Activated naive CD8-positive, alpha-beta T cell treated with anti-CD3 and anti-CD28 coated beads for 36 hours (primary cell): ENCODE measurements at regions not wholly inside any gene's neighbourhood (a gene's known extent, or its start where the extent isn't known, plus 50 kb on each side); places are given as distances from the start of the nearest gene placed in this dataset.
A peak's percentile ranks its signal among the peaks of the same experiment; 100 is the strongest.

Source experiments
- DNase-seq: peaks from one replicate; pipeline ENCODE4 v3.0.0; 2021
- H3K27ac Mint-ChIP-seq: one replicate; pipeline ENCODE4 v1.8.0; 2022; ENCODE audit warnings: mild to moderate bottlenecking, moderate library complexity, mixed read lengths
- H3K27me3 Mint-ChIP-seq: one replicate; pipeline ENCODE4 v1.8.0; 2022; ENCODE audit warnings: mild to moderate bottlenecking, mixed read lengths
- H3K36me3 Mint-ChIP-seq: one replicate; pipeline ENCODE4 v1.8.0; 2021; ENCODE audit warnings: mild to moderate bottlenecking, mixed read lengths
- H3K4me1 Mint-ChIP-seq: one replicate; pipeline ENCODE4 v1.8.0; 2021; ENCODE audit warnings: mixed read lengths
- H3K4me3 Mint-ChIP-seq: one replicate; pipeline ENCODE4 v1.8.0; 2022; ENCODE audit warnings: mild to moderate bottlenecking, moderate library complexity, mixed read lengths
- H3K9me3 Mint-ChIP-seq: one replicate; pipeline ENCODE4 v1.8.0; 2022; ENCODE audit warnings: mixed read lengths

DNA sequence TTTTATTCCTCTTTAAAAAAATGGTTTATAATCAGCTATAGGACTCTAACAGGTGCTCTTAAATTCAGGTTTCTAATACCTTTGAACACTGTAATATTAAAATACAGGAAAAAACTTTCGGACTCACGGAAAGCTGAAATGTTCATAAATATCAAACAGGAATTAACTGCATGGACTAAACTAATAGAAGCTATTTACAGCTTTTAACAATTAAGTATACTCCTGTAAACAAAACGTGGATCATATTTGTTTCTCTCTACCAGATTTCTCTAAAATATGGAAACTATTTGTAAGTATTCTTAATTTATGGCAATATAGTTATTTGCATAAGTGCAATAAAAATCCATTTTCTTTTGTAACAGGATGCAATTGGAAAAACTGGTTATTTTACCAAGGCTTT is 108.9 kb upstream of the RESF1 start:
- Mint-ChIP-seq H3K4me1 (no peaks in the 10 kb centered on the region), H3K27me3 (no peaks in the 10 kb centered on the region), H3K27ac (no peak overlapping the region), H3K36me3 (peaks cover 8% of the 10 kb centered on the region), H3K4me3 (no peak overlapping the region), H3K9me3 (peaks cover 22% of the 10 kb centered on the region)
- DNase-seq = no peak

DNA sequence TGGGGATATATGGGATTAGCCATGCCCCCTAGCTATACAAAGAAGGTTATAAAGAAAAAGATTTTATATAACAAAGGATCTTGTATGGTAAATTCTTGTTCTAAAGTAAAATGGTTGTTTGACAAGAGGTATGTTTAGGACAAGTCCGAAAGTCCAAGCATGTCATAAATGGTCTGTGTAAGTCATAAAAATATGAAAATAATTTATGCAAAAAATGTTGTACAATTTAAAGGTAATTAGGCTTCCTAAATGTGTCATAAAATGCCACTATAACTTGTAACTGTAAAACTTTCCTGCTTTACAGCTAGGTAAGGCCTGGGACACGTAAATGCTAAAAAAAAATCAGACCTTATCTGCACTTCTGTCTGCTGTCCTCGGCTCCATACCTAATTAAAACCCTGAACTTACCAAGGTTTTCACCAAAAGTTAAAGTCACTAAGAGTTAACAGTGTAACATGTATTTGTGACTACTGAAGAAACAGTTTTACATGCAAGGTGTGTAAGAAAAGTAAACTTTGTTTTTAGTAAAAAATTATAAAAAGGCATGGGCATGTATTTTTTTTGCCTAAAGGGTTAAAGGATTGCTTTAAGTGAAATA is 110.0 kb upstream of the RESF1 start:
- DNase-seq = no peak
- Mint-ChIP-seq H3K27me3 (no peaks in the 10 kb centered on the region), H3K36me3 (peaks cover 8% of the 10 kb centered on the region), H3K4me3 (no peak overlapping the region), H3K4me1 (no peaks in the 10 kb centered on the region), H3K9me3 (peaks cover 18% of the 10 kb centered on the region), H3K27ac (no peak overlapping the region)

DNA sequence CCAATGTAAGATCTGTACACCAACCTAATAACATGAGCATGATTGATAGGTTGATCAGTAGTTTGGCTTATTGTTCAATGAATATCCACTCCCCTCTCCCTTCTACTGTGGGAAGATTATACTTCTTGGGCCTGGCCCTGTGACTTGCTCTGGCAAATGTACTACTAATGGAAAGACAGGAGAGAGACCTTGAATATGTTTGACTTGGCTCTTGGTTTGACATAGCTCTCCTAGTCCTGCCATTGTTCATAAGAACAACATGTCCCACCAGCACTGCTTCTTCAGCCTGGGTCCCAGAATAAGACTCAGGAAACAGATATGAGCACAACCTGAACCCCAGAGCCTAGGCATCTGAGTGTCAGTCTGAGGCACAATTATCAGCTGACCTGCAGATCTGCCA is 112.8 kb upstream of the RESF1 start:
- no peak overlapping the region for H3K27ac Mint-ChIP-seq
- DNase-seq = no peak
- H3K4me3 Mint-ChIP-seq = no peak overlapping the region
- no peaks in the 10 kb centered on the region for H3K4me1 Mint-ChIP-seq
- peaks cover 8% of the 10 kb centered on the region for H3K36me3 Mint-ChIP-seq
- H3K27me3 Mint-ChIP-seq = no peaks in the 10 kb centered on the region
- peaks cover 18% of the 10 kb centered on the region for H3K9me3 Mint-ChIP-seq

DNA sequence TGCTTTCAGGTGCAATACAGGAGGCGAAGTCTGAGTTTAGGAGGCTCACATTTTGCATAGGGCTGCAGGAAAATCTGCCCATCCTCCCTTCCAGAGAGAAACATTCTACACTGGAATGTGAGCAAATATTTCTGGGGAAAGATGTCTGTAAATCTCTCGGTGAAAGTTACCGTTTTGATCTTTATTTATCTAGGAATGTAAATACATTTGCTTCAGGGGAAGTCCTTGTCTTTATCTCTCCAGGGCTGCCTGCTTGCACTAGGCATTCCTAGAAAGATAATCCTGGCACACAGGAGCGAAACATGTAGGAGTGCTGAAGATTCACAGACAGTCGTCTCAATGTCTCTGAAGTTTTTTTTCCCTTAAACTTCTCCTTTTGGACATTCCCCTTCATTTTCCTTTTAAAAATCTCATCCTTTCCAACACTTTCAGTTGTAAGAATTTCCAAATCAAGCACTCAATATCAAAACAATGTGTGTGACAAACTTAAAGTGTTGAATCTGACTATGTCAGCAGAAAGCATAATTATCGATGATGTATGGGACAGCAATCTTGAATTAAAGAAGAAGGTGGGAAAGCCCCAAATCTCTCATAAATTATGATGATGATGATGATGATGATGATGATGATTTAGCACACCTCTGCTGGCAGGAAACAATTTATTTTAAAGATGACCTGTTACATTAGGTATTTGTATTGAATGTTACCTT is 113.4 kb upstream of the RESF1 start:
- no peak for DNase-seq
- Mint-ChIP-seq H3K27ac (no peak overlapping the region), H3K4me3 (no peak overlapping the region), H3K9me3 (peaks cover 17% of the 10 kb centered on the region), H3K4me1 (no peaks in the 10 kb centered on the region), H3K27me3 (no peaks in the 10 kb centered on the region), H3K36me3 (peaks cover 10% of the 10 kb centered on the region)

DNA sequence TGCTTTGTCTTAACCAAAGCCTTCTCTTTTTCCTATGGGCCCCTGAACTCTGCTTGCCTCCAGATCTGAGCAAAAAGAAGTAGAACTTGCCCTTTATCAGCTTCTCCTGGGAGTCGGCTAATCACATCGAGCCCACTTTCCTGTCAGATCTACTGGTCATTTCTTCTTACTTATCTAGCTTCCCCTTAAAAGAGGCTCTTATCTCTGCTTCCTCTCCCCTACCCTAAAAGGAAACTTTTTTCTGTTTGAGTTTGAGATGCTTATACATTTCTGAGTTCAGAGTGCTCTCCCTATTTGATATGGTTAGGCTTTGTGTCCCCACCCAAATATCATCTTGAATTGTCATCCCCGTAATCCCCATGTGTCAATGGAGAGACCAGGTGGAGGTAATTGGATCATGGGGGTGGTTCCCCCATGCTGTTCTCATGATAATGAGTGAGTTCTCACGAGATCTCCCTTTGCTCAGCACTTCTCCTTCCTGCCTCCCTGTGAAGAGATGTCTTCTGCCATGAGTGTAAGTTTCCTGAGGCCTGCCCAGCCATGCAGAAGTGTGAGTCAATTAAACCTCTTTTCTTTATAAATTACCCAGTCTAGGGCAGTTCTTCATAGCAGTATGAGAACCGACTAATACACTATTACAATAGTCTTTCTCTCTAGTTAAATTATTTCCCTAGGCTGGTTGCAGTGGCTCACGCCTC is 114.7 kb upstream of the AMN1 start:
- Mint-ChIP-seq H3K9me3 (peaks cover 18% of the 10 kb centered on the region), H3K27ac (no peak overlapping the region), H3K27me3 (no peaks in the 10 kb centered on the region), H3K4me3 (no peak overlapping the region), H3K36me3 (peaks cover 11% of the 10 kb centered on the region), H3K4me1 (no peaks in the 10 kb centered on the region)
- DNase-seq = no peak

DNA sequence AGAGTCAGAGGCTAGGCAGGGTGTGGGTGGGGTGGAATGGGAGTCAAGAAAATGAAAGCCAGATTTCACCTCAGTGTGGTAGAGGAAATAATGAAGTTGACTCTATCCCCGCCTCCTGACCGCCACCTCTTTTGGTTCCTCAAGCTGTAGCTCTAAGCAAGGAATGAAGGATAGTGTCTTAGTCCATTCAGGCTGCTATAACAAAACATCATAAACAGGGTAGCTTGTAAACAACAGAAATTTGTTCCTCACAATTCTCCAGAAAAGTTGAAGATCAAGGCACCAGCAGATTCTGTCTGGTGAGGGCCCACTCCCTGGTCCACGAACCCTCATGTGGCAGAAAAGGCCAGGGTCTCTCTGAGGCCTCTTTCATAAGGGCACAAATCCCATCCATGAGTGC is 109.1 kb upstream of the AMN1 start:
- no peak overlapping the region for H3K27ac Mint-ChIP-seq
- no peaks in the 10 kb centered on the region for H3K27me3 Mint-ChIP-seq
- no peak for DNase-seq
- no peak overlapping the region for H3K4me3 Mint-ChIP-seq
- H3K4me1 Mint-ChIP-seq = peaks cover 21% of the 10 kb centered on the region
- H3K9me3 Mint-ChIP-seq = peaks cover 16% of the 10 kb centered on the region
- H3K36me3 Mint-ChIP-seq = peaks cover 24% of the 10 kb centered on the region

DNA sequence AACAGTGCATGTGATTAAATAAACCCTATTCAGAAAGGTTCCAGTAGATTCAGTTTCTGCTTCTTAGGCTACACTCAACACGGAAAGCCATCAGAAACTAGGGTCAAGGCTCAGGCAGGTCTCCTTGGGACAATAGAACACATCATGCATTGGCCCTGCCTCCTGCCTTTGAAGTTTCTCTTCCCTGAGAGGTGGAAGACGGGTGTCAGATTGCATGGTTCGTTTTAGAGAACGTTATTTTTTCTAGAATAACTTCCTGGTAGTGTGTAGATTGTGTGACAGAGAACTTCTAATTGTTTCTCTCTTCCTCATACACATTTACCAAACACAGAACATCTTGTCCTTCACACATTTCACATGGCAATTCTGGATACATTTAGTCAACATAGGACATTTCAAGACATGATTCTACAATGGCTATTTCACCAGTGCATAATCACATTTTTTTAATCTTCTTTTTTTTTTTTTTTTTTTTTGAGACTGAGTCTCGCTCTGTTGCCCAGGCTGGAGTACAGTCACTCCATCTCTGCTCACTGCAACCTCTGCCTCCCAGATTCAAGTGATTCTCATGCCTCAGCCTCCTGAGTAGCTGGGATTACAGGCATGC is 106.6 kb upstream of the AMN1 start:
- Mint-ChIP-seq H3K9me3 (peaks cover 26% of the 10 kb centered on the region), H3K4me3 (no peak overlapping the region), H3K4me1 (peaks cover 32% of the 10 kb centered on the region), H3K27me3 (no peaks in the 10 kb centered on the region), H3K27ac (no peak overlapping the region), H3K36me3 (peaks cover 39% of the 10 kb centered on the region)
- DNase-seq = no peak

DNA sequence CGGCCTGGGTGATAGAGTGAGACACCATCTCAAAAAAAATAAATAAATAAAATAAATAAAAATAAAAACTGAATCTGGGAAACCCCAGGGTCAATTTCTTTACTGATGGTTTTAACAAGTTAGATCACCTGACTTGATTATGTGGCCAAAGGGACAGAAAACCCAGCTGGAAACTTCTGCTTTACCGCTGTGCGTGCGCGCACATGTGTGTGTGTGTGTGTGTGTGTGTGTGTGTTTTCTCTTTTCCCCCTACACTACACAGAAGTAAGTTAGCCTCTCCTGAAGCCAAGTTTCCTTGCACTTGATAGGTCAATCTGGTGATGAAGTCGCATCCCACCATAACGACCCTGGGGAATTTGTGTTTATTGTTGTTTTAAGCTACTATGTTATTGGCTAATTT is 105.3 kb upstream of the AMN1 start:
- Mint-ChIP-seq H3K4me3 (no peak overlapping the region), H3K36me3 (peaks cover 40% of the 10 kb centered on the region), H3K4me1 (peaks cover 35% of the 10 kb centered on the region), H3K9me3 (peaks cover 32% of the 10 kb centered on the region), H3K27ac (no peak overlapping the region), H3K27me3 (no peaks in the 10 kb centered on the region)
- no peak for DNase-seq

DNA sequence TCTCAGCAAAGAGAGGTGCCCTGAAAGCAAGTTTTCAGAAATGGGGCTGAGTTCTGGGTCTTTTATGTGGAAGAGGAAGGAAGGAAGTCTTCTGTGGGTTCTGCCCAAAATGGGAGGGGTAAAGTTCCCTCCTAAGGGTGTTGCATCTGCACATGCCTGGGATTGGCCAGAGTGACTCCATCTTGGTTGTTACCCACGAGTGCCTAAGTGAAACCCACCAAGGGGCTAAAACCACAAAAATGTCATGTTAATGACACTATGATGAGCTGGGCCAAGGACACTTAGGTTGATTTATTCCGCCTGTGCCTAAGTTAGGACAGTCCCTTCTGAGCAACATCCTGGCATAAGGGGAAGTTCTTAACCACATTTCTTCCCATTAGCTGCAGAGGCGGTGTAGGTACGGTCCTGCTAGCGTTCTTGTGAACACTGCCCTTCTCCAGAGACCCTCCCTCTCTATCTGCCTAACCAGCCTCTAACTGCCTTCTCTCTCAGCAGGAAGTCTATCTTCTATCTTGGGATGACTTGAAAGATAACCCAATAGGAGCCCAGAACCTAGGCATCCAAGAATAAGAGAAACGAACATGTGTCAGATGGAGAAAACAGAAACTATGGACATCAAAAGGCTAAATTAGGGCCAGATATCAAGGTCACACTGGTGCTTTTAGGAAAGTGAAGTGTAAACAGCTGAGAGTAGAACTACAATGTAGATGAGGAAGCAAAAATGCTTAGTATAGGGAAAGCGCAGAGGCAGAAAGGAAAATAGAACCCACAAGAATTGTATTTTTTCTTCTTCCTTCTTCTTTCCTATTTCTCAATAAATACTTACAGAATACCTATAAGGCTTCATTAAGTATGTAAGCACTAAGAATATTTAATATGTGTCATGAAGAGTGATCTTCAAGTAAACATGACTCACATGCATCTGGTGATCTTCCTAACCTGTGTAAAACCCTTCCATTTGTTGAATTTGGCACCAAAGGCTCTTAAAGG is 104.2 kb upstream of the AMN1 start:
- Mint-ChIP-seq H3K27ac (peak overlapping the region; percentile 88), H3K9me3 (peaks cover 37% of the 10 kb centered on the region), H3K4me1 (peaks cover 37% of the 10 kb centered on the region), H3K27me3 (no peaks in the 10 kb centered on the region), H3K36me3 (peaks cover 43% of the 10 kb centered on the region), H3K4me3 (peak overlapping the region; percentile 13)
- DNase-seq = peak; percentile 43

DNA sequence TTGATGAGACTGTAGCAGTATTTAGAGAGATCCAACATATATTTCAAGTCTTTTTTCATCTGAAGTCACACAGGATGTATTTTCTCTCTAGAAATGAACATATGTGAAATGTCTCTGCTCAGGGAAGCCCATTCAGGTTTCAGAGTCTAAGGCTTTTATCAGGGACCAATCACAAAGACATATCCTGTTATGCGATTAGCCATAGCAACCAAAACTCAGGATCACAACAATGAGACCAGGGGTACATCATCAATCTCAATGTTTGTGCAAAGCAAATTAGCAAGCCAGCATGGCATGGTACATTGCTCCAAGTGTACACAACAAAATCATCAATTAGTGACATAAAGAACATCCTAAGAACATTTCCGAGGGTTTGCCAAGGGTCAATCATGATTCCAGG is 99.2 kb upstream of the AMN1 start:
- Mint-ChIP-seq H3K36me3 (peaks cover 39% of the 10 kb centered on the region), H3K4me1 (peaks cover 24% of the 10 kb centered on the region)

DNA sequence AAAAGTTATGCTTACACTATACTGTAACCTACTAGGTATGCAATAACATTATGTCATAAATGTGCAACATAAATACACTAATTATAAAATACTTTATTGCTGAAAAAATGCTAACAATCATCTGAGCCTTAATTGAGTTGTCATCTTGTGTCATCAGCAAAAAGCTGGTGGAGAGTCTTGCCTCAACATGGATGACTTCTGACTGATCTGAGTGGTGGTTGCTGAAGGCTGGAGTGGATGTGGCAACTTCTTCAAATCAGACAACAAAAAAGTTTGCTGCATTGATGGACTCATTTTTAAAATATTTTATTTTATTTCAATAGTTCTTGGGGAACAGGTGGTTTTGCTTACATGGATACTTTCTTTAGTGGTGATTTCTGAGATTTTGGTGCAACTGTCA is 93.9 kb upstream of the AMN1 start:
- Mint-ChIP-seq H3K36me3 (peaks cover 11% of the 10 kb centered on the region), H3K4me3 (no peak overlapping the region), H3K9me3 (peaks cover 17% of the 10 kb centered on the region), H3K27ac (no peak overlapping the region), H3K27me3 (no peaks in the 10 kb centered on the region), H3K4me1 (peaks cover 8% of the 10 kb centered on the region)
- DNase-seq = no peak

More for the DNA sequence above, 99.2 kb upstream of the AMN1 start:
- Mint-ChIP-seq H3K9me3 (peaks cover 47% of the 10 kb centered on the region), H3K4me3 (no peak overlapping the region), H3K27me3 (no peaks in the 10 kb centered on the region), H3K27ac (no peak overlapping the region)
- DNase-seq = no peak

DNA sequence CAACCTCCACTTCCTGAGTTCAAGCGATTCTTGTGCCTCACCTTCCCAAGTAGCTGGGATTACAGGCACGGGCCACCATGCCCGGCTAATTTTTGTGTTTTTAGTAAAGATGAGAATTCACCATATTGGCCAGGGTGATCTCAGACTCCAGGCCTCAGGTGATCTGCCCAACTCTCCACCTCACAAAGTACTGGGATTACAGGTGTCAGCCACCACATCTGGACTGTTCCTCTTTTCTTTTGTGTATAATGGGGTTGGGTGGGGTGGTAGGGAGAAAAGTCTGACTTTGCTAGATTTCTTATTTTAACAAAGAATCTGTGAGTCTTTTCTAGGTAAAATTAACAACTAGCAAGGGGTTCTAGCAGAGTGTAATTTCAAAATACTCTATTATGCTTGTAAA is 92.7 kb upstream of the AMN1 start:
- DNase-seq = no peak
- no peaks in the 10 kb centered on the region for H3K27me3 Mint-ChIP-seq
- peaks cover 11% of the 10 kb centered on the region for H3K36me3 Mint-ChIP-seq
- no peak overlapping the region for H3K27ac Mint-ChIP-seq
- H3K4me3 Mint-ChIP-seq = no peak overlapping the region
- H3K4me1 Mint-ChIP-seq = peaks cover 8% of the 10 kb centered on the region
- peaks cover 17% of the 10 kb centered on the region for H3K9me3 Mint-ChIP-seq

DNA sequence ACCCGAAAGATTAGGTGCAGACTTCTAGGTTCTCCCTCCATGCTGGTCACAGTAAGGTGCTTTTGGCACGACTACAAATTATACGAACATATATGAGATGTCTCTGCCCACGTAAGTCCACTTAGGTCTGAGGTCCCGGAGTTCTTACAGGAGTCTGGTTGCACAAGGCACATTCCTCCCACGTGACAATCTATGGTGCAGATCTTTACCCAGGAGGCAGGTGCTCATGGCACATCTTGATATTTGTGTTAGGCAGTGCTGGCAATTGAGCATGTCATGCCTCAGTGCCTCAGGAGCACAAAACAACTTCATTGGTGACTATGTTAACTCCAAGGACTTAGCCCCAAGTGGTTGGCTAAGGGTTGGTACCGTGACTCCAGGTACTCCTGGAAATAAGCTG is 92.0 kb upstream of the AMN1 start:
- no peak overlapping the region for H3K27ac Mint-ChIP-seq
- peaks cover 13% of the 10 kb centered on the region for H3K9me3 Mint-ChIP-seq
- no peak overlapping the region for H3K4me3 Mint-ChIP-seq
- DNase-seq = no peak
- peaks cover 8% of the 10 kb centered on the region for H3K4me1 Mint-ChIP-seq
- peaks cover 8% of the 10 kb centered on the region for H3K36me3 Mint-ChIP-seq
- no peaks in the 10 kb centered on the region for H3K27me3 Mint-ChIP-seq

DNA sequence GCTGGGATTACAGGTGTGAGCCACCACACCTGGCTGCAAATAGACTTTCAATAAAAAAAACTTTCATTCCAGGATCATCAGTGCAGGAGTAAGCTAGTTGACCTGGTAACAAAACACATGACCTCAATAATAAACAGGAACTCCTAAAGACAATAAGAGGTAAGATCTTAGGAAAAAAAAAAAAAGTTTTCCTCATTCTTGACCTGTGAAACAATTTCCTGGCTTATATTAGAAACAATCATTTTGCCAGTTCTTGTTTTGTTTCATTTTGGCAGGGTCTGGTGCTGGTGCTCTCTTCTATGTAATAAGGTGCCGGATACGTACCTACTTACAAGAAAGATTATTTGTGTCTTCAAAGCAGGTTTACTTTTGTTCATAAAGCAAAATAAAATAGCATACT is 90.6 kb upstream of the AMN1 start:
- Mint-ChIP-seq H3K27me3 (no peaks in the 10 kb centered on the region), H3K4me1 (peaks cover 8% of the 10 kb centered on the region), H3K36me3 (peaks cover 6% of the 10 kb centered on the region), H3K9me3 (peaks cover 7% of the 10 kb centered on the region), H3K27ac (no peak overlapping the region), H3K4me3 (no peak overlapping the region)
- no peak for DNase-seq
